NCI-H2196 (cell line): ENCODE measurements at regions not wholly inside any gene's neighbourhood (a gene's known extent, or its start where the extent isn't known, plus 50 kb on each side); places are given as distances from the start of the nearest gene placed in this dataset.

Experiments
- DNase-seq: peaks from one replicate; lab custom pipeline; 2025; ENCODE audit not compliant: unreplicated experiment; lab: John Stamatoyannopoulos, UW

DNA sequence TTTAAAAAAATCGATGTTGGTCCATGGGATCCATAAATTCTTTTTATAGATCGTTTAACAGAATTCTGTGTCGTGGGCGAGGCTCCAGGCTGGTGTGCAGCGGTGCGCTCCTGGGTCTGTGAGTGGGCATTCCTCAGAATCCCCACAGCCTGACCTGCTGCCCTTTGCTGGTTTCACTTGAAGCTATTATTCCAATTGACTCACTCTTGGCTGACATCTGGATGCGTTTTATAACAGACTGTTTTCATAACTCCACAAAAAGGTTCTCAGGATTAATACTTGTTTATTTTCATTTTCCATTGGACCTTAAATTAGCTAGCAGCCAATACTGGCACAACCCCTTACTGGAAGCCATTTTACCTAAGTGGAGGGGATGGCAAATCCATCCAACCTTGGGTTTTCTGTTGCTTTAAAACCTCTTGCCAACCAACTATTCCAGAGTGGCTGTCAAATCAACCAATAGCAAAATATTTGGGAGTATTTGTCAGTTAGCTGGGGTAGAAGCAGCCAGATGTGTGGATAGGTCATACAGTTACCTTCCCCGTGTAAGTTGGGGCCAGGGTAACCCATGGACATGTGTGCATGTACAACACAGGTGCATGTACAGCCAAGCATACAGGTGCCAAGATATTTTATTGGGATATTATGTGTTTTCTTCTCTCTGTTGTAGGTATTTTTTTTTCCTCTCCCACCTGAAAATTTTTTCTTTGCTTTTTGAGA is 160.7 kb upstream of the ZNF32 start:
- no peak for DNase-seq

GRCh38 chr10:43808136-43808535 is 159.5 kb upstream of the ZNF32 start:
- no peak for DNase-seq

DNA sequence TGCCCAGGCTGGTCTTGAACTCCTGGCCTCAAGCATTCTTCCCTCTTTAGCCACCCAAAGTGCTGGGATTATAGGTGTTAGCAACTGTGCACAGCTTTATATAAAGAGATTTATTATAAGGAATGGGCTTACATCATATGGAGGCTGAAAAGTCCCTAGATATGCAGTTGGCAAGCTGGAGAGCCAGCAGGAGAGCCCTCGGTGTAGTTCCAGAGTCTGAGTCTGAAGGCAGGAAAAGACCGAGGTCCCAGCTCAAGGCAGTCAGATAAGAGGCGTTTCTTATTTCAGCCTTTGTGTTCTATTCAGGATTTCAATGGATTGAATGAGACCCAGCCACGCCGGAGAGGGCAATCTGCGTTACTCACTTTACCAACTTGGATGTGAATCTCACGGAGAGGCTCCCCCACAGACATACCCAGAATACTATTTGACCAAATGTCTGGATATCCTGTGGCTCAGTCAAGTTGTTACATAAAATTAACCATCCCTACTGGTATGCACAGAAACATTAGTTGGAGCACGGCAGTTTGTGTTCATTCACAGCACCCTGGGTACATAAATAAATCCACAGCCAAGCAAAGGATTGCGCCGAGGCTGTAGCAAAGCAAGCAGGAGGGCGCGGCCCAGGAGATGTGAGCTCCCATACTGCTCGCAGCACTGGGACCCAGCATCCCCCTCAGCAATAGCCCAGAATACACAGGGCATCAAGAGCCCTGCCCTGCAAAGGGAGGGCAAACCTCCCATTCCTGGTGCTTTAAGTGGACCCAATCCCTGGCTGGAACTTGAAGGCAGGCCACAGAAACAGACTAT is 158.4 kb upstream of the ZNF32 start:
- DNase-seq: no peak

DNA sequence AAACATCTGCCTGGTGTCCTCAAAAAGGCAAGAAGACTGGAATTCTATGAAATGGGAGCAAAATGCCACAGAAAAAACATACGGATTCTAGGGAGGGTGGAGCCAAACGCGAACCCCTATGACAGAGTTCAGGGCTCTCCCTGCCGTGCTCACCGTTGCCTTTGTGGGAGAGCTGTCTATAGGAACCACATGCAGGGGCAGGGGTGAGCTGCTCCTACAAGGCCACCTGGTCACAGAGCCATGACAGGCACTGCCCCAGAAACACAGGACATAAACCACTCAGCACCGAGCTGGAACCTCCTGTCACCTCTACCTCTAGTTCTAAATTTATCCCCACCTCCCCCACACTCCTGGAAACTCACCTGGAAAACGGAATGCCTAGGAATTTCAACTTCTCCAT is 155.1 kb upstream of the ZNF32 start:
- DNase-seq: no peak

DNA sequence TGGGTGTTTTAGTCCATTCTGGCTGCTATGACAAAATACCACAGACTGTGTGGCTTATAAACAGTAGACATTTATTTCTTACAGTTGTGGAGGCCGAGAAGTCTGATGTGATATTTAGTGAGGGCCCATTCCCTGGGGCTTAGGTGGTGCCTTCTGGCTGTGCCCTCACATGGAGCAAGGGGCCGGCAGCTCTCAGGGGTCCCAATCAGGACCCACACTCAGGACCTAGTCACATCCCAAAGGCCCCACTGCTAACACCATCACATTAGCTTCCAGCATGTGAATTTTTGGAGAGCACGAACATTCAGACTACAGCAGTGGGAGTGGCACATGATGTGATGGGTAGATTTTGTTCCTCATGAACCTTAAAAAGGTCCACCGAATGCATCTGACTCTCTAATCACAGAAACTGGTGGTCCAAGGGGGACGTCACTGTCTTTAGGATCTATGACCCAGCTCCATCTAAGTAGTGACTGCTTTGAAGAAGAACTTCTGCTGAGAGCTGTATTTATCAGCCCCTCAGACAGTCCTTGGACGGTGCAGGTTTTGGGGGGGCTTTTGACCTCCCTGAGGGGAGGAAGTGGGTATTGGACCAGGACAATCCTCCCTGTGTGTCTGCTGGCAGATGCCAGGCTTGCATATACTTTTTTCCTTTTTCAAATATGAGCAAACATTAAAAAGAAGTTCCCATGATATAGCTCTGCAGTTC is 154.5 kb upstream of the ZNF32 start:
- no peak for DNase-seq

DNA sequence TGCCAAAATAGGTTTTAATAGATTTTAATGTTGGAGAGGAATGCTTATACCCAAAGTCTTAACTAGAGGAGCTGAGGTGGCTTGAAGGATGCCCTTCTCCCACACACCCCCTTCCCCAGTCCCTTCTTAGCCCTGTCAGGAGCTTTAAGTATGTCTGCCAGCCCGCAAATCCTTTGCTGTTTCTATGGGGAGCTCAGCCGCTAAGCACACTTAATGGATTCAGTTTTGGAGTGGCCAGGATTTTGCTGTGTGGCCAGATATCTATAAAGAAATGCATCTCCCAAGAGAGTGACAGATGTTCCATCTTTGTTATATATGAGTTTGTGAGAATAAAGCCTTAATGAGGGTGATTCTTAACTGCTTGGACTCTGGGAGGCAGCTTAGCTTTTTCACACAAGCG is 152.9 kb upstream of the ZNF32 start:
- DNase-seq: no peak

- no peak for DNase-seq
Measured at GRCh38 chr10:43801140-43801539, 152.5 kb upstream of the ZNF32 start.

DNA sequence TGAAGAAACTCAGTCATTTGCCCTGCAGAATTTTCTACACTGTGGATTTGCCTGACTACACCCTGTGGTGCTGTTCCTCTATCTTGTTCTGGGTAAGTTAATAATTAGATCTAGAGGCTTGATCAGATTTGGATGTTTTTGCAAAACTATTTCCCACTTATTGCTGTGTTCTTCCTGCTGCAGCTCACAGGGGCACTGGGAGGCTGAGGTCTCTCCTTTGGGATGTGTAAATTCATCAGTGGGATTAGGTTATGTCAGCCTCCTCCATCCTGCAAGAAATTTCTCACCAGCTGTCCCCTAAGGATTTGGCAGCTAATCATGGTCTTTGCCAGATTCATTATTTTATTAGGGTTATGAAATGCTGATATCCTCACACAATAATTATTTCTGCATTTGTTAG is 148.1 kb upstream of the ZNF32 start:
- DNase-seq: no peak

DNA sequence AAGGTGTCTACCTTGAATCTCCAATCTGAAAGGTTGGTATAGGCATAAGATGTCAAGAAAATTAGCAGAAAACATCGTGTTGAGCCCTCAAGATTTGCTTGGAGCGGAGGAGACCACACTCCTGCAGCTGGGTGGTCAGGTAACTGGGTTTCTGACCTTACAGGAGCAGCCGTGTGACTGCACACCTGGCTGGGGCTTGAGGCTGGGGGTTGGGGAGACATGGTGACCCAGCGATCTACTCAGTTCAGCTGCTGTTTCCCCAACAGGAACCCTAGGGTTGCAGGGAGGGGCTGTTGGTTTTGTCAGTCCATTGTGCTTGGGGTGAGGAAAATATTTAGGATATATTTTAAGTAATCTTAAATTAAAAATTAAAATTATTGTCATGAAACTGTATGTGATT is 147.0 kb upstream of the ZNF32 start:
- no peak for DNase-seq

DNA sequence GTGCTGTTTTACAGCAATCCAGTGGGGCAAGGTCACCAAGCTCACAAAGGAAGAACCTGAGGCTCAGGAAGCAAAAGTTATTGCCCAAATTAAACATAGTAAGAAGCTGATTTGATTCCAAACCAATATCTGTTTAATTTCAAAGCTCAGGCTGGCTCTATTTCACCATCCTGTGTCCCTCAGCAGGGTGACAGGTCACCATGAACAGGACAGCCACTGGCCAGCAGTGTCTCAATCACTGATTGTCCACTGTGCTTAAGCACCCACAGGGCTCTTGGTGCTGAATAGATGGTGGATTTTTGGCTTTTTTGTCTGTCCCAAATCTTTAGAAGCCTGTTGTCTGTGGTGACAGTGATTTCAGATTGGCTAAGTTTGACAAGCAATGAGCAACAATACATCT is 146.4 kb upstream of the ZNF32 start:
- no peak for DNase-seq

DNA sequence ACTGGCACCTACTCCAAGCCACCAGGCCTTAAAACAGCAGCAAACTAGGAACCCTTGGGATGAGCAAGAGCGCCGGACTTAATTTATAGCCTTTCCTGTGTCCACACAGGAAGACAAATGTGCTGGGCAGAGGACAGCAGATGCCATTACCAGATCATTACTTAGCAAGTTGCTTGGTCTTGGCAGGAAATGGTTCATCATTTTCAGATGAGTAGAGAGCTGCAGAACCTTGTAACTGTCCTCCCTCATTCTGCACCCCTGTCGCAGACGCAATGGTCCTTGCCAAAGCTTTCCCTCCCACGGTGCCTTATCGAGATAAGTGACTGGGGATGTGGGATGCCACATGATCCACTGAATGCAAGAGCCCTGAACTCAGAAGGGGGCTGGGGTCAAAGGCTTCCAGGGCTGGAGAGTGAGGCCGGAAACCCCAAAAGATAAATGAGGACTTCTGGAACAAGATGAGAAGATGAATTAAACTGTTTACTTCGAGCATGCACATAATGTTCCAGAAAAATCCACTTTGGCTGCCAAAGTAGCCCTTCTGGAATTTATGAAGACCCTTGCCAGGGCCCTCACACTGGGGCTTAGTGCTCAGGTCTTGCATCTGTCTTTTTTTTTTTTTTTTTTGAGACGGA is 145.6 kb upstream of the ZNF32 start:
- no peak for DNase-seq

- no peak for DNase-seq
Measured at GRCh38 chr10:43793704-43794103, 145.0 kb upstream of the ZNF32 start.

DNA sequence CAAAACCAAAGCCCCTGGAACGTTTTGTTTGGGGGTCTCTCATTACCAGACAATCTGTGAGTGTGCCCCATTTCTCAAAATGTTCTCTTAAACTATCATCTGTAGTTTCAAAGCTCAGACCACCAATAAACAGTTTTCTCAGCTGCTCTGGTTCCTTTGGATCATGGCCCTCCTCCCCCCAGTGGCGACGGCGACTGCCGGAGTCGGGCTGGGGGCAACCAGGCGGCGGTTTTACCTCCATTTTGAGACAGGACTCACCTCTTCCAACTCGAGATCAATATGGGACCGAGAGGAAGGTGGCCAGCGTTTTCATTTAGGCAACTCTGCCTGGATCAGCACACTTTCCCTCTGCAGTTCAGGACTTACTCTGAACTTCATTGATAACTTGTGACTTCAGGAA is 141.5 kb upstream of the ZNF32 start:
- DNase-seq: no peak

GRCh38 chr10:43785252-43785651 is 136.6 kb upstream of the ZNF32 start:
- no peak for DNase-seq

DNA sequence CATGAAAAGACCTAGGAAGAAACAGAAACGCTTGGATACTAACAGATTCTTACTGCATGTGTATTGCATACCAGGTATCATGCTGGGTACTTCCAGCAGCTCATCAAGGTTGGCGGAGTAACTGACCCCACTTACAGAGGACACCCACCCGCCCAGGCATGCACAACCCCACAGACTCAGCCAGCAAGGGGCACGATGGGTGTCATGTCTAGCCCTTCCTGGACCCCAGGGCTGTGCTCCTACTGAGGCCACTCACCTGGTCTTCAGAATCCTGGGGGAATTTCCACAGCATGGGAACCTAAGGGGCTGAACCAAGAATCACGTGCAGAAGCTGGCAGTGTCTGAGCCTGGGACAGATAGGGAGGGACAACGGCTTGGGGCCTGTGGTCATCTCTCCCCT is 134.1 kb upstream of the ZNF32 start:
- no peak for DNase-seq

- DNase-seq: no peak
Measured at GRCh38 chr10:43781480-43782361, 133.0 kb upstream of the ZNF32 start.

DNA sequence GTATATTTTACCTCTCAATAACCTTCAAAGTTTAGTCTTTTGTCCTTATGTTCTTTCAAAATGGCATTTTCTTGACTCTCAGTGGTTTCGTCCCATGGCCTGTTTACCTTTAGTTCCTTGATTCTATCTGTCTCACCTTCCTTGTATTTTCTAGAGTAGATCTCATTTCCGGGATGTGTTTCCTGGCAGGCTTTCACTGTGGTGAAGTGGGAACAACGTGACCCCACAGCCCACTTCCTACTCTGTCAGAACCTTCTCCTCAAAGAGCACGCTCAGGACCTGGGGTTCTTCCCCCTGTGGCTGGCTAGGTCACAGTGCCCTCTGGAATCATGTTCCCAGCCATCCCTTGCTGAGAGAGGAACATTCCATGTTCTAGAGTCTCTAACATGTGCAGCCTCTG is 129.9 kb upstream of the ZNF32 start:
- no peak for DNase-seq

GRCh38 chr10:43775384-43775783 is 126.7 kb upstream of the ZNF32 start:
- no peak for DNase-seq

- no peak for DNase-seq
Measured at GRCh38 chr10:43774234-43774769, 125.6 kb upstream of the ZNF32 start.

GRCh38 chr10:43773736-43774135 is 125.1 kb upstream of the ZNF32 start:
- DNase-seq: no peak
